Activated CD8-positive, alpha-beta T cell treated with anti-CD3 and anti-CD28 coated beads, Interleukin-2, amount 10 ng/mL, durations not matched to agents 7 days and 5 days (primary cell): ENCODE measurements at regions not wholly inside any gene's neighbourhood (a gene's known extent, or its start where the extent isn't known, plus 50 kb on each side); places are given as distances from the start of the nearest gene placed in this dataset.

Experiments
- ATAC-seq: fragments of 150-1000 bp; cut with Tn5 transposase; one replicate; pipeline ENCODE4 v1.10.0; 2021; ENCODE audit warnings: moderate library complexity
- CTCF ChIA-PET: fragments of 350-600 bp; sonication (Branson Sonifier 250); formaldehyde crosslinking; loops from one replicate; lab custom pipeline; 2021; ENCODE audit warnings: antibody characterized with exemption; lab: Charles Lee
- POLR2A ChIA-PET: fragments of 350-600 bp; sonication (Branson Sonifier 250); formaldehyde crosslinking; loops from one replicate; lab custom pipeline; 2021; ENCODE audit warnings: antibody characterized with exemption; lab: Charles Lee
- DNase-seq: peaks from one replicate; pipeline ENCODE4 v3.0.0-alpha.2; 2020
- H3K27ac Mint-ChIP-seq: one replicate; pipeline ENCODE4 v1.8.0; 2021; ENCODE audit warnings: mild to moderate bottlenecking, mixed read lengths
- H3K27me3 Mint-ChIP-seq: one replicate; pipeline ENCODE4 v1.8.0; 2021; ENCODE audit warnings: low read depth, mixed read lengths
- H3K36me3 Mint-ChIP-seq: one replicate; pipeline ENCODE4 v1.8.0; 2021; ENCODE audit warnings: low read depth, mixed read lengths
- H3K4me1 Mint-ChIP-seq: one replicate; pipeline ENCODE4 v1.8.0; 2021; ENCODE audit warnings: low read depth, mixed read lengths
- H3K4me3 Mint-ChIP-seq: one replicate; pipeline ENCODE4 v1.8.0; 2021; ENCODE audit warnings: mild to moderate bottlenecking, mixed read lengths
- H3K9me3 Mint-ChIP-seq: one replicate; pipeline ENCODE4 v1.8.0; 2022; ENCODE audit warnings: mixed read lengths; ENCODE audit not compliant: insufficient read depth

DNA sequence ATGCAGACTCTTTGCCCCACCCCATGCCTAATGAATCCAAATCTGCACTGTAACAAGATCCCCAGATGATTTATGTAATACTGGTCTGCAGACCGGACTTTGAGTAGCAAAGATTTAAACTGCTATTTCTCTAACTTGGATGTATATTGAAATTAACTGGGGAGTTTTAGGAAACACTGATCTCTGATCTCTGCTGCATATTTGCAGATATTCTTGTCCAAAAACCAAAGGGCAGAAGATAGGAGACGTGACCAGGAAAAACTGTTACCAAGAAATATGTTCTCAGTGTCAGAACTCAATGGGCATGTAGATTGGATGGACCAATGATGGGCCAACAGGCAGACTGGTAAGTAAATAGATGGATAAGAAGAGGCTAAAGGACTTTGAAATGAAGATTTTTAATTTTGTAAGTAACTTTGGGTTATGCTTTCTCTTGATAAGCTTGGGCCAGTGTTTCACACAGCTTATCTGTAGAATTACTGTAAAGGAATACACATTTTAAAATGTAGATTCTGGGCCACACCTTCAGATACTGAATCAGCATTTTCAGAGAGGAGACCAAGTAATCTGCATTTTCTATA is 64.5 kb upstream of the TP63 start:
- ATAC-seq (no peak), DNase-seq (no peak)
- H3K27ac Mint-ChIP-seq = no peak overlapping the region
- ChIA-PET CTCF (no interaction called here), POLR2A (no interaction called here)
- peaks cover 16% of the 10 kb centered on the region for H3K4me1 Mint-ChIP-seq
- no peaks in the 10 kb centered on the region for H3K27me3 Mint-ChIP-seq
- no peaks in the 10 kb centered on the region for H3K36me3 Mint-ChIP-seq
- H3K9me3 Mint-ChIP-seq = peaks cover 3% of the 10 kb centered on the region
- H3K4me3 Mint-ChIP-seq = no peak overlapping the region

DNA sequence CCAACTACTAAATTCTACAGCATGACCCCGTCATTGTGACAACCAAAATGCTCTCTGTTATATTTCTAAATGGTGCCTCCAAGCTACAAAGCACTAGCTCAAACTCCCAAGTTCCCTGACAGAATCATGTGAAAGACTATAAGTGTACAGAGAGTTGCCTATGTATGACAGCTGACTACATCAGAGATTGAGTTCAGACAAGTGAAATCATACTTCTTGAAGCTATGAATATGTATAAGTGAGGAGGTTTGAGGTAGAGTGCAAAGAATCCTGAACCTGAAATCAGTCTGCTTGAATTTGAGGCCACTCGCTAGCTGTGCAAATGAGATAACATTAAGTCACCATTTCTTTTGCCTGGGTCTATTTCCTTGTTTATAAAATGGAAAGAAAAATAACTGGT is 63.9 kb upstream of the TP63 start:
- H3K4me1 Mint-ChIP-seq = peaks cover 18% of the 10 kb centered on the region
- H3K27ac Mint-ChIP-seq = no peak overlapping the region
- CTCF ChIA-PET = no interaction called here
- POLR2A ChIA-PET = no interaction called here
- H3K9me3 Mint-ChIP-seq = peaks cover 3% of the 10 kb centered on the region
- H3K27me3 Mint-ChIP-seq = no peaks in the 10 kb centered on the region
- H3K36me3 Mint-ChIP-seq = no peaks in the 10 kb centered on the region
- ATAC-seq (no peak), DNase-seq (no peak)
- H3K4me3 Mint-ChIP-seq = no peak overlapping the region

DNA sequence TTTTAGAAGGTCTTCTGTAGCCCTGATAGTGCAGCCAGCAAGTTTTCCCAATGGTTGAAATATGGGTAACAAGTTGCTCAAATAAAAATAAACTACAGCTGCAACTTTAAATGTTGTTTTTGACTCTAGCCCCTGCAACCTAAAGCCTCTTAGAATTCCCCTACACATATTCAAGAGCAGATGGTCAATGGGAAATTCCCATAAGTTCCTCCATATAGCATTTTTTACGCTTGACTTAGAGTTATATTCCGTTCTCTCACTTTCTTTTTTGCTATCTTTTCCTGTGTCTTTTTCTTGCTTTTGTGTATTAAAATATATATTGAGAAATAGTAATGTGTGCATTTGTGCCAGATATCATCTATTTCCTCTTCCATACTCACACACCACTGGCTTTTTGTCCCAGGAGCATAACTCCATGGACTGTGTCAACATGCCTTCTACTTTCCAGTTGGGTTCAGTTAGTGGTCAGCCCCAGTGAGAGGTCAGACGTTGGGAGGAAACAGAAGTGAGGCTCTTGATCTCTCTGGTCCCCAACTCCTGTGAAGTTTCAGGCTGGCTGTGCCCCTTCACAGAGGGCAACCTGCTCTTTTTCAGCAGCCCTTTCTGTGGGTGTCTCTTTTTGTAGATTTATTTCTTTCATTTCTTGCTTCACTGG is 63.3 kb upstream of the TP63 start:
- H3K27ac Mint-ChIP-seq = no peak overlapping the region
- peaks cover 3% of the 10 kb centered on the region for H3K9me3 Mint-ChIP-seq
- no peak for ATAC-seq
- no peak overlapping the region for H3K4me3 Mint-ChIP-seq
- no peaks in the 10 kb centered on the region for H3K36me3 Mint-ChIP-seq
- no peaks in the 10 kb centered on the region for H3K27me3 Mint-ChIP-seq
- POLR2A ChIA-PET = no interaction called here
- H3K4me1 Mint-ChIP-seq = peaks cover 20% of the 10 kb centered on the region
- CTCF ChIA-PET = no interaction called here
- no peak for DNase-seq

DNA sequence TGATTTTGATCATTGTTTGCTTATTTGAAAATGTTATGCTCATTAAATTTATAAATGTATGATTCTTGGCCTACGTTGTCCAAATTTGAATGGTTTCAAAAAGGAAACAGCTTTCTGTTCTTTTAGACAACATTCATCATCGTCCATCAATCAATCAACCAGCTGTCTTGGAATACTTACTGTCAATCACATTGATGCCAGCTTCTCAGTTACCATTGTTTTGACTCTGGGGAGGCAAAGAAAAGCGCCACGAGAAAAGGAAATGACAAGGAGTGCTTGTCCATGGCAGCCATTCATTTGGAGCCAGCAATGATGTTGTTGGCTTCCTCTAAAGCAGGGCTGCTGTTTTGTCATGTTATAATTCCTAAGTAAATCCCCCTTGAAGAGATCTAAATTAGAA is 62.2 kb upstream of the TP63 start:
- ATAC-seq (no peak), DNase-seq (no peak)
- no peaks in the 10 kb centered on the region for H3K36me3 Mint-ChIP-seq
- no peak overlapping the region for H3K4me3 Mint-ChIP-seq
- H3K27me3 Mint-ChIP-seq = no peaks in the 10 kb centered on the region
- H3K27ac Mint-ChIP-seq = no peak overlapping the region
- peaks cover 3% of the 10 kb centered on the region for H3K9me3 Mint-ChIP-seq
- ChIA-PET POLR2A (no interaction called here), CTCF (no interaction called here)
- peaks cover 15% of the 10 kb centered on the region for H3K4me1 Mint-ChIP-seq

DNA sequence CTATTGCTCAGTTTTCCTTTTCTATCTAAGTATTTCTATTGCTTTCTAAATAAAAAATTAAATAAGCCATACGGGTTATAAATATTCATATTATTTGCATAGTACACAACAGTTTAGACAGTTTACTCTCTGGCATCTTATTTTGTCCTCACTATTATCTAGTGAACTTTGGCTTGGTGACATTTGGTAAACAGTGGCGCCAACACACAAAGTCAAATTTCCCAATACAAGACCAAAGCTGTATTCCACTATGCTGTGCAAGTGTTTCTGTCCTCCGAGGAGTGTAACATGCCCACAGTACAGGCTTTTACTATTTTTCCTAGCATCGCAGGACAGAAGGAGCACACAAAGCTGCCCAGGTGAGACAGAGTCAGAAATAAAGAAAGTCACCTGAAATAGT is 61.7 kb upstream of the TP63 start:
- POLR2A ChIA-PET = no interaction called here
- no peaks in the 10 kb centered on the region for H3K36me3 Mint-ChIP-seq

DNA sequence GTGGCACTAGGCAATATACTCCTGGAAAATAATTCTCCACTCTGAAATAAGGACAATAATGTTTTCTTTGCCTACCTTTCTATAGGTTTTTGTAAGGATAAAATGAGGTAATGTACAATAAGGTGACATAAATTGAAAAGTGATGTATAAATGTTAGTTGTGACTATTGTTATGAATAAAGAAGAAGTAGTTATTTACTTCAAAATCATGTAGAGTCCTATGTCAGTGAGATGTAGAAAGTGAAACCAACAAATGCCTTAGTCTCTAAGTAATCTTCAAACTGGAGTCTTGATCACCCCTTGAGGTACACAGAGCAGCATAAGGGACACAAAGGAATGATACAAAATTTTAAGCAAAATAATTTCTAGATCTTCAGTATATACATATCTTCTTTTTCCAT is 60.3 kb upstream of the TP63 start:
- Mint-ChIP-seq H3K36me3 (no peaks in the 10 kb centered on the region), H3K4me1 (peaks cover 8% of the 10 kb centered on the region), H3K4me3 (no peak overlapping the region), H3K9me3 (peaks cover 9% of the 10 kb centered on the region), H3K27me3 (no peaks in the 10 kb centered on the region), H3K27ac (no peak overlapping the region)
- ChIA-PET POLR2A (no interaction called here), CTCF (no interaction called here)
- DNase-seq (no peak), ATAC-seq (peak; percentile 51)

More for the DNA sequence above, 61.7 kb upstream of the TP63 start:
- H3K27ac Mint-ChIP-seq = no peak overlapping the region
- no peak for DNase-seq
- H3K9me3 Mint-ChIP-seq = peaks cover 5% of the 10 kb centered on the region
- no peak for ATAC-seq
- no peaks in the 10 kb centered on the region for H3K27me3 Mint-ChIP-seq
- H3K4me1 Mint-ChIP-seq = peaks cover 10% of the 10 kb centered on the region
- H3K4me3 Mint-ChIP-seq = no peak overlapping the region
- CTCF ChIA-PET = no interaction called here

DNA sequence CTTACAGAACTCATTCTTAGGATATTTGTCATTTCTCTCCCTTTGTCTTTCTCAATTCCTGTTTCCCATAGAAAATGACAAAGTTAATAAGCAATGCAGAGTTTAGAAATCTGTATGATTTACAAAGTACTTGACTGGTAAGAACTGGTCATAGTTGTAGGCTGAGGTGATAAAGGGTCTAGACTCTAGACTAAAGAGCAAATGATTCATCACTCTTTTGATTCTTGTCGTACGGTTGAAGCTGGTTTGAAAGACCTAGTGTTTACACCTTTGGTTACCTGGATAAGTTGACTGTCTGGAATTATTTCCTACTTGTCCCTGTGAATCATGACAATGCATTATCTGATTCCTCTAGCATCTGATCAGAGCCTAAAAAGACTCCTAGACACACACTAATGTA is 58.9 kb upstream of the TP63 start:
- Mint-ChIP-seq H3K27me3 (no peaks in the 10 kb centered on the region), H3K4me3 (no peak overlapping the region), H3K27ac (no peak overlapping the region), H3K9me3 (peaks cover 9% of the 10 kb centered on the region), H3K4me1 (peaks cover 8% of the 10 kb centered on the region), H3K36me3 (no peaks in the 10 kb centered on the region)
- DNase-seq = no peak
- no peak for ATAC-seq
- ChIA-PET POLR2A (no interaction called here), CTCF (no interaction called here)

DNA sequence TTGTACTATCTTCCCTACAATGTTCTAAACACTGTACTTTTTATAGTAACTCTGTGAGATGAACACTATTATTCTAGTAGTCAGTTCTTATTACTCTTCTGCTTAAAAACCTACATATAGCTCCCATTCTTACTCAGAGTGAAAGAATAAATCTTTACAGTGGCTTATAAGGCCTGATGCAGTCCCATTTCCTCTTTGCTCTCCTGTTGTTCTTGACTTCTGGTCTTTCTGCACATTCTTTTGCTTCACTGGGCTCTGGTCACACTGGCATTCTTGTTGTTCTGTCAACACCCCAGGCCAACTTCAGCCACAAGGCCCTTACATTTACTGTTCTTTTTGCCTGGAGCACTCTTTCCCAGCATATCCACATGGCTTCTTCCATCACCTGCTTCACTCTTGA is 58.2 kb upstream of the TP63 start:
- ATAC-seq (no peak), DNase-seq (no peak)
- Mint-ChIP-seq H3K27me3 (no peaks in the 10 kb centered on the region), H3K4me1 (peaks cover 8% of the 10 kb centered on the region), H3K36me3 (no peaks in the 10 kb centered on the region), H3K27ac (no peak overlapping the region), H3K4me3 (no peak overlapping the region), H3K9me3 (peaks cover 9% of the 10 kb centered on the region)
- CTCF ChIA-PET = no interaction called here
- POLR2A ChIA-PET = no interaction called here

DNA sequence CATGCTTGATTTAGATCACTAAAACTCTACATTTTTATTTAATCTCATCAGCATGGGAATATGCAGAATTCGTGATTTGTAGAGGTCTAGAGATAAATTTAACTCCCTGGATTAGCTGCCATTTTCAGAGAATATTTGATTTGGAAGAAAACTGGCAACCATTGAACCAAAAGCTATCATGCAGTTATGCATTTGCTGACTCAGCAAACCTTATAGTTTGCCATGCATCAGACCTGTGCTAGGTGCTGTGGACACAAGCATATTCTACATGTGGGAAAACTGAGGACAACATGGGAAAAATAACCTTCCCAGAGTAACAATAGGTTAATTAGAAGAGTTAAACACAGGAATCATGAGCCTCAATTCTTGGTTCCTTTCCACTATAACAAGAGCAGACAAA is 54.7 kb upstream of the TP63 start:
- Mint-ChIP-seq H3K9me3 (peaks cover 6% of the 10 kb centered on the region), H3K27ac (no peak overlapping the region), H3K4me3 (no peak overlapping the region), H3K4me1 (peaks cover 4% of the 10 kb centered on the region), H3K36me3 (no peaks in the 10 kb centered on the region), H3K27me3 (no peaks in the 10 kb centered on the region)
- ATAC-seq = no peak
- ChIA-PET POLR2A (no interaction called here), CTCF (interaction anchor here (1.3 kb wide), 1 partner anchor 40 kb away, joined by 3 read pairs; no protein-coding TSS in a partner anchor)
- no peak for DNase-seq

DNA sequence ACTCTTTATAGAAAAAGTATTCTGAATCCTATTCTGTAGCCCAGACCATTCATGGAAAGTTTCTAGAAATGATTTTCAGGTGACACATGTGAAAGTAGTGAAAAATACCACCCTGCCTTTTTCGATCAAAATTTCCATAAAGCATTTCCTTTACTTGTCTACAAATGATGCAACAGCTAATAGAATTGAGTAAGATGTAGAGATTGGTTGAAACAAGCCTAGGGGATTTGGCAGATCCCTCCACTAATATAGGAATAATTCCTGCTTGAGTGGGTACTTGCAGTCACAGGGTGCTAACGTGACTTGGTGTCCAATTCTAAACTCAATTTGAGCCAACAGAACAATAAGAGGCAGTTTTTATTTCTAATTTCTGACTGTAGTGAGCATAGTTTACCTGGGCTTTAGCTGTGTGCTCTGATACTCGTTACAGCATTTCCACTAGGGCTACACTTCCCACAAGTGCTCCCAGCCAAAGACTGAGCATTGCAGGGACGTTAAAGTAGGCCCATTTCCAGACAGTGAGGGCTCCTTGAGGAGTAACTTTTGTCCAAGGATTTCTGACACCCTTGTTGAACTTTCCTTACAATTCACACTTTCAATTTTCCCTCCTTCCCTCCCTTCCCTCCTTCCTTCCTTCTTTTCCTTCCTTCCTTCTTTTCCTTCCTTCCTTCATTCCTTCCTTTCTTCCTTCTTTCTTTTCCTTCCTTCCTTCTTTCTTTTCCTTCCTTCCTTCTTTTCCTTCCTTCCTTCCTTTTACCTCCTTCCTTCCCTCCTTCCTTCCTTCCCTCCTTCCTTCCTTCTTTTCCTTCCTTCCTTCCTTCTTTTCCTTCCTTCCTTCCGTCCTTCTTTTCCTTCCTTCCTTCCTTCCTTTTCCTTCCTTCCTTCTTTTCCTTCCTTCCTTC is 53.9 kb upstream of the TP63 start:
- Mint-ChIP-seq H3K4me1 (peaks cover 2% of the 10 kb centered on the region), H3K9me3 (peaks cover 6% of the 10 kb centered on the region), H3K4me3 (no peak overlapping the region), H3K27ac (no peak overlapping the region), H3K36me3 (no peaks in the 10 kb centered on the region), H3K27me3 (no peaks in the 10 kb centered on the region)
- ATAC-seq (no peak), DNase-seq (no peak)
- CTCF ChIA-PET = interaction anchor here (1.3 kb wide), 1 partner anchor 39 kb away, joined by 3 read pairs; no protein-coding TSS in a partner anchor
- POLR2A ChIA-PET = no interaction called here

DNA sequence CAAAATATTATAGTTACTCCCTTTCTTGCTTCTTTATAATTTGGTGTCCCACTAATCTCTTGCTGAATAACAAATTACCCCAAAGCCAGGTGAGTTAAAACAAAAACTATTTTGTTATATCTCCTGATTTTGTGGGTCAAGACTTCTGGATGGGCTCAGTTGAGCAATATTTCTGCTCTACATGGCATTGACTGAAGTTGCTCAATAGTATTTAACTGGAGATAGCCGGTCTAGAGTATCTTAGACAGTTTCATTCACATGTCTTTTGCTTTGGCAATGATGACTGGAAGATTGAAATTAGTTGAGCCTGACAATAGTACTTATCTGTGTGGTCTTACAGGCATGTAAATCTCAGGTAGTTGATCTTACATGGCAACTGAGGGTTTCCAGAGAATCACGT is 51.0 kb upstream of the TP63 start:
- ATAC-seq = no peak
- Mint-ChIP-seq H3K36me3 (no peaks in the 10 kb centered on the region), H3K27ac (no peak overlapping the region), H3K9me3 (no peaks in the 10 kb centered on the region), H3K4me3 (no peak overlapping the region), H3K27me3 (no peaks in the 10 kb centered on the region), H3K4me1 (no peaks in the 10 kb centered on the region)
- POLR2A ChIA-PET = no interaction called here
- no peak for DNase-seq
- CTCF ChIA-PET = no interaction called here
